ENCODE measurements at regions not wholly inside any gene's neighbourhood (a gene's known extent, or its start where the extent isn't known, plus 50 kb on each side); places are given as distances from the start of the nearest gene placed in this dataset.

GRCh38 chr5:173794901-173795416, 93.2 kb upstream of the CPEB4 start:
- no peak for TF ChIP-seq CTCF (IDR thresholded peaks at IDR 0.05; ENCODE audit: low read depth, low read length)
- no peak for DNase-seq (ENCODE audit: low read depth in 1 of 2, low spot score in 1 of 2)
- H3K27me3 ChIP-seq: no peaks in the 10 kb centered on the region
- H3K36me3 ChIP-seq: no peaks in the 10 kb centered on the region
- no peaks in the 10 kb centered on the region for H3K9me3 ChIP-seq (ENCODE audit: low read depth)
- H3K27ac ChIP-seq: no peak overlapping the region
- peaks cover 10% of the 10 kb centered on the region for H3K4me1 ChIP-seq (ENCODE audit: low read depth)
- H3K4me3 ChIP-seq: no peak overlapping the region

GRCh38 chr5:173795601-173796000, 92.5 kb upstream of the CPEB4 start:
- Histone ChIP-seq H3K27me3 (no peaks in the 10 kb centered on the region), H3K4me3 (no peak overlapping the region), H3K9me3 (ENCODE audit: low read depth) (no peaks in the 10 kb centered on the region), H3K36me3 (no peaks in the 10 kb centered on the region), H3K4me1 (ENCODE audit: low read depth) (peaks cover 10% of the 10 kb centered on the region), H3K27ac (no peak overlapping the region)
- DNase-seq (ENCODE audit: low read depth in 1 of 2, low spot score in 1 of 2): peak in 1 of 2 donors; percentile 49
- TF ChIP-seq CTCF (IDR thresholded peaks at IDR 0.05; ENCODE audit: low read depth, low read length): no peak

GRCh38 chr5:173796721-173797495, 91.2 kb upstream of the CPEB4 start:
- no peak for DNase-seq (ENCODE audit: low read depth in 1 of 2, low spot score in 1 of 2)
- Histone ChIP-seq H3K4me1 (ENCODE audit: low read depth) (peaks cover 10% of the 10 kb centered on the region), H3K9me3 (ENCODE audit: low read depth) (no peaks in the 10 kb centered on the region), H3K4me3 (no peak overlapping the region), H3K27me3 (no peaks in the 10 kb centered on the region), H3K36me3 (no peaks in the 10 kb centered on the region), H3K27ac (no peak overlapping the region)
- TF ChIP-seq CTCF (IDR thresholded peaks at IDR 0.05; ENCODE audit: low read depth, low read length): no peak

GRCh38 chr5:173798127-173798810, 89.9 kb upstream of the CPEB4 start:
- Histone ChIP-seq H3K27me3 (no peaks in the 10 kb centered on the region), H3K27ac (no peak overlapping the region), H3K36me3 (no peaks in the 10 kb centered on the region), H3K4me1 (ENCODE audit: low read depth) (peaks cover 10% of the 10 kb centered on the region), H3K4me3 (no peak overlapping the region), H3K9me3 (ENCODE audit: low read depth) (no peaks in the 10 kb centered on the region)
- peak in 1 of 2 donors; percentile 51 for DNase-seq (ENCODE audit: low read depth in 1 of 2, low spot score in 1 of 2)
- TF ChIP-seq CTCF (IDR thresholded peaks at IDR 0.05; ENCODE audit: low read depth, low read length): no peak

- Histone ChIP-seq H3K9me3 (ENCODE audit: low read depth) (no peaks in the 10 kb centered on the region), H3K4me1 (ENCODE audit: low read depth) (peaks cover 10% of the 10 kb centered on the region), H3K27me3 (no peaks in the 10 kb centered on the region), H3K36me3 (no peaks in the 10 kb centered on the region), H3K27ac (no peak overlapping the region), H3K4me3 (no peak overlapping the region)
- no peak for TF ChIP-seq CTCF (IDR thresholded peaks at IDR 0.05; ENCODE audit: low read depth, low read length)
- DNase-seq (ENCODE audit: low read depth in 1 of 2, low spot score in 1 of 2): peak in 1 of 2 donors; percentile 39
These were observed 87.8 kb upstream of the CPEB4 start for GRCh38 chr5:173800340-173800739.

Data from cardiac muscle cell (in vitro differentiated cells and primary cell).